ENCODE measurements at regions not wholly inside any gene's neighbourhood (a gene's known extent, or its start where the extent isn't known, plus 50 kb on each side); places are given as distances from the start of the nearest gene placed in this dataset.

GRCh38 chr2:211258646-211259335, 702.4 kb downstream of the CPS1 start:
- no peaks in the 10 kb centered on the region for H3K4me1 Mint-ChIP-seq
- peaks cover 5% of the 10 kb centered on the region for H3K27me3 Mint-ChIP-seq (ENCODE audit: low read depth)
- H3K36me3 Mint-ChIP-seq (ENCODE audit: low read depth), result no peaks in the 10 kb centered on the region
- H3K4me3 Mint-ChIP-seq, result no peak overlapping the region
- TF ChIP-seq CTCF (IDR thresholded peaks at IDR 0.05; ENCODE audit: unreplicated experiment in 3 of 3), result no peak
- no peaks in the 10 kb centered on the region for H3K9me3 Mint-ChIP-seq
- H3K27ac Mint-ChIP-seq, result no peak overlapping the region

- no peak for TF ChIP-seq CTCF (IDR thresholded peaks at IDR 0.05; ENCODE audit: unreplicated experiment in 3 of 3)
- H3K4me1 Mint-ChIP-seq, result no peaks in the 10 kb centered on the region
- peak overlapping the region in 1 of 3 experiments; percentile 47 for H3K27ac Mint-ChIP-seq
- H3K9me3 Mint-ChIP-seq, result no peaks in the 10 kb centered on the region
- H3K36me3 Mint-ChIP-seq (ENCODE audit: low read depth), result no peaks in the 10 kb centered on the region
- peaks cover 5% of the 10 kb centered on the region for H3K27me3 Mint-ChIP-seq (ENCODE audit: low read depth)
- H3K4me3 Mint-ChIP-seq, result no peak overlapping the region
These were observed 703.6 kb downstream of the CPS1 start for GRCh38 chr2:211259831-211260476.

GRCh38 chr2:211270257-211270656, 713.9 kb downstream of the CPS1 start:
- no peaks in the 10 kb centered on the region for H3K36me3 Mint-ChIP-seq (ENCODE audit: low read depth)
- no peaks in the 10 kb centered on the region for H3K4me1 Mint-ChIP-seq
- no peaks in the 10 kb centered on the region for H3K27me3 Mint-ChIP-seq (ENCODE audit: low read depth)
- H3K4me3 Mint-ChIP-seq, result no peak overlapping the region
- no peak for TF ChIP-seq CTCF (IDR thresholded peaks at IDR 0.05; ENCODE audit: unreplicated experiment in 3 of 3)
- H3K9me3 Mint-ChIP-seq, result peaks cover 8% of the 10 kb centered on the region
- H3K27ac Mint-ChIP-seq, result peak overlapping the region in 1 of 3 experiments; percentile 40

- Mint-ChIP-seq H3K4me3 (no peak overlapping the region), H3K9me3 (no peaks in the 10 kb centered on the region), H3K27me3 (ENCODE audit: low read depth) (no peaks in the 10 kb centered on the region), H3K27ac (no peak overlapping the region), H3K36me3 (ENCODE audit: low read depth) (no peaks in the 10 kb centered on the region), H3K4me1 (no peaks in the 10 kb centered on the region)
- no peak for TF ChIP-seq CTCF (IDR thresholded peaks at IDR 0.05; ENCODE audit: unreplicated experiment in 3 of 3)
These were observed 725.2 kb downstream of the CPS1 start for GRCh38 chr2:211281430-211282073.

GRCh38 chr2:211302676-211303075, 746.3 kb downstream of the CPS1 start:
- no peaks in the 10 kb centered on the region for H3K9me3 Mint-ChIP-seq
- no peaks in the 10 kb centered on the region for H3K27me3 Mint-ChIP-seq (ENCODE audit: low read depth)
- no peaks in the 10 kb centered on the region for H3K4me1 Mint-ChIP-seq
- no peak overlapping the region for H3K27ac Mint-ChIP-seq
- no peak overlapping the region for H3K4me3 Mint-ChIP-seq
- no peaks in the 10 kb centered on the region for H3K36me3 Mint-ChIP-seq (ENCODE audit: low read depth)
- TF ChIP-seq CTCF (IDR thresholded peaks at IDR 0.05; ENCODE audit: unreplicated experiment in 3 of 3), result no peak
